Right ventricle myocardium inferior (tissue), 1 donor: ENCODE measurements at regions not wholly inside any gene's neighbourhood (a gene's known extent, or its start where the extent isn't known, plus 50 kb on each side); places are given as distances from the start of the nearest gene placed in this dataset.

Experiments used
- ATAC-seq: fragments of 200-7000 bp; cut with Tn5 transposase; one replicate; pipeline ENCODE4 v1.9.1; 2020; ENCODE audit warnings: mild to moderate bottlenecking, moderate library complexity
- DNase-seq: peaks from one replicate; pipeline ENCODE4 v3.0.0; 2021; ENCODE audit errors: missing footprints
- intact Hi-C: fragments of 100-400 bp; cut with DNase I; formaldehyde crosslinking; loops from one replicate; pipeline ENCODE4 v1.11.0; 2022
- donor health status: DM: no; HTN: yes; CAD: no; lungs with severe emphysema.

DNA sequence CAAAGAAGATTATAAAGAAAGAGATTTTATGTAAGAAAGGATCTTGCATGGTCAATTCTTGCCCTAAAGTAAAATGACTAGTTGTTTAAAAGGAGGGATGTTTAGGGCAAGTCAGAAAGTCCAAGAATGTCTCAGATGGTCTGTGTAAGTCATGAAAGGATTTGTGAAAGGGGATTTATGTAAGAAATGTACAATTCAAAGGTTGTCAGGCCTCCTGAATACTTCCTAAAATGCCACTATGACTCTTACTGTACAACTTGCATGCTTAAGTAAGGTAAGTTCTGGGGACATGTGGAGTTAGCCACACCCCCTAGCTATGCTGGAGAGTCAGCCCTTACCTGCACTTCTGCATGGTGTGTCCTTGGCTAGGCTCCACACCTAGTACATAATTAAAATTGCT, 328.9 kb upstream of the TGFBR2 start:
- DNase-seq = no peak
- no peak for ATAC-seq
- intact Hi-C loops = no loop called here

- no peak for ATAC-seq
- intact Hi-C loops = no loop called here
- DNase-seq = no peak
Observed at GRCh38 chr3:30281526-30281925, 324.9 kb upstream of the TGFBR2 start.

DNA sequence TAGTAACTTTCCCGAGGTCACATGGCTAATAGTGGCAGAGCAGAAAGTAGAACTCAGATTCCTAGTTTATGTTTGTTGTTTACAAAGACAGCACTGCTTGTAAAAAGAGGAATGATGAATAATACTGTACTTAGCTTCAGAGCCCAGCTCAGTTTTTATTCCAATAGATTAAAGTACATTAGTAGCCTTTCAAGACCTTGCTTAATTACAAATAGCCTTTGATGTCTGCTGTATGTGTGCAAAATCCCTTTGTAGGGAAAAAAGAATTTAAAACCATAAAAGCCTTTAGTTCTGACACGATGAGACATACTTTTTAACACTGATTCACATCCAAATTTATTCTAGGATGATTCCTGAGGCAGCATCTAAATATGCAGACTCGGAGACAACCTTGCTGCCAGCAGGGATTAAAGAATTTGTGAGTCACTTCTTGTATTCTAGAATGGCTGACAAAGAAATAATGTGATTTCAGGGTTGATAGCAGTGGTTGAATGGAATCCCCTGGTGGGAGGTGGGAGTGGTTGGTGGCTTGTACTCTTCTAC, 324.2 kb upstream of the TGFBR2 start:
- ATAC-seq (no peak), DNase-seq (no peak)
- intact Hi-C loops = no loop called here

DNA sequence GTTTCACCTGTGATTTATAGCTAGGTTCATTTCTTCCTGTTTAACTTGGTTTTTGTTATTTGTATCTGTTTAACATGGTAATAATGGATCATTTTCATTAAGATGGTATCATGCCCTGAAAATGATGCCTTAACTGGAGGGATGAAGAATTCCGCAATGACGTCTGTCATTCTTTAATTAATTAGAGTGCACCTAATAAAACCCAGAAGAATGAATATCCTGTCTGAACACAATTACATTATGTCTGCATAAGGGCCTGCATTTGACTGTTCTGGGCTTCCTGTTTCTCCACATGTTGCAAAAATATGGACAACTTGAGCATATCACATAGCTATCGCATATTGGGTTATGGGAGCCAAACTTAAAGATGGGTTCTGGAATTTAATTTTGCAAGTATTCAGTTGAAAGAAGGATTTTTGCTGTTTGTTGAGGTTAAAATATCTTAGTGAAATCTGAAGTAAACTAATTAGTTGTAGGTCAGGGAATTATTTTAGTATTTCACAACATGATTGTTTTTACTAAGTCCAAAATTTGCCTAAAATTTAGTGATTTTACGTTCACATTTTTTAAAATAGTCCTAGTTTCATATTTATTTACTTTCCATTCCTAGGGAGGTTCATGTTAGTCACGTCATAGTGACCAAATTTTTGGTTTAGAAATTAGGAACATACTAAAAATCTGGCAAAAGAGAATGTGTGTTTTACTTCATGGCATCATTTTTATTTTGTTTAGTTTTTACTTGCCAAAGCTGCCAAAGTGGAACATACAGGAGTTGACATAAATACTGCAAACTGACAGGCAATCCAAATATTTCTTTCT, 321.0 kb upstream of the TGFBR2 start:
- ATAC-seq = peak; percentile 43
- intact Hi-C loops = loop anchor here (2.0 to 5.0 kb wide), 3 partner anchors 53 to 402 kb away; no protein-coding TSS in a partner anchor
- no peak for DNase-seq

- DNase-seq = peak; percentile 70
- peak; percentile 95 for ATAC-seq
- intact Hi-C loops = loop anchor here (2.0 to 5.0 kb wide), 3 partner anchors 54 to 401 kb away; no protein-coding TSS in a partner anchor
Observed at GRCh38 chr3:30286007-30286669, 320.3 kb upstream of the TGFBR2 start.

DNA sequence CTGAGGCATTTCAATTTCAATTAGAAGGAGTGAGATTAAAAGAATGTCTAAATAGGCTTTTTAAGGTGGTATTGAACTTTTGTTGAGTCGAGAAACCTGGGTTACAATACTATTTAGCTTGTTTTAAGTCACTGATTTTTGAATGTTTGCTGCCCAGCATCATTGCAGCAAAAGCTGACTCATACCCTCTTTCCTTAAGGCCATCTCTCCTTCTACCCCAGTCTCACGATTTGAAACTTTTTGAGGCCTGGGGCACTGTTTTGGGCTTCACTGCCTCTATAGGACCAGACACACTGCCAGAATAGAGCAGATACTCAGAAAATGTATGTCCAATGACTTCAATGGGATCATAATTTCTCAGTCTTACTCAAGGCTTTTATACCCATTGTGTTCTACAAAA, 319.6 kb upstream of the TGFBR2 start:
- no peak for DNase-seq
- ATAC-seq = no peak
- intact Hi-C loops = loop anchor here (2.0 to 5.0 kb wide), 3 partner anchors 55 to 400 kb away; no protein-coding TSS in a partner anchor

GRCh38 chr3:30288830-30289229, 317.6 kb upstream of the TGFBR2 start:
- no peak for ATAC-seq
- intact Hi-C loops = loop anchor here (5.0 kb wide), 2 partner anchors 57 to 398 kb away; no protein-coding TSS in a partner anchor
- DNase-seq = no peak

DNA sequence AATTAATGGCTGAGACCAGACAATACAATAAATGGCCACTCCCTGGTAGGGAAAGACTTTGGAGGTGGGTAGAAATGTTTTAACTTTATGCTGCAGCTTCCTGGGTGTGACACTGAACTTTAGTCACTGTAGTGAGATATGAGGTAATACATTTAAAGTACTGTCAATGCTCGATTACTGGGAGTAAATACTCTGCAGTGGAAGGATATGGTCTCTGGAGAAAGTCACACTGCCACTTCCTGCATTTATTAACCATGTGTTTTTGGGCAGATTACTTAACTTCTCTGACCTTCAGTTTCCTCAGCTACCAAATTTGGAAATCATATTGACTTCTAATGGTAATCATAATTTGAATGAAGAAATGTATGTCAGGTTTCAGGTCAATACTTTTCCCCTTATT, 317.1 kb upstream of the TGFBR2 start:
- no peak for ATAC-seq

GRCh38 chr3:30289766-30290165, 316.6 kb upstream of the TGFBR2 start:
- ATAC-seq (no peak), DNase-seq (no peak)
- intact Hi-C loops = loop anchor here (5.0 kb wide), 2 partner anchors 57 to 398 kb away; no protein-coding TSS in a partner anchor

More for the DNA sequence above, 317.1 kb upstream of the TGFBR2 start:
- intact Hi-C loops = loop anchor here (5.0 kb wide), 2 partner anchors 57 to 398 kb away; no protein-coding TSS in a partner anchor
- DNase-seq = no peak

DNA sequence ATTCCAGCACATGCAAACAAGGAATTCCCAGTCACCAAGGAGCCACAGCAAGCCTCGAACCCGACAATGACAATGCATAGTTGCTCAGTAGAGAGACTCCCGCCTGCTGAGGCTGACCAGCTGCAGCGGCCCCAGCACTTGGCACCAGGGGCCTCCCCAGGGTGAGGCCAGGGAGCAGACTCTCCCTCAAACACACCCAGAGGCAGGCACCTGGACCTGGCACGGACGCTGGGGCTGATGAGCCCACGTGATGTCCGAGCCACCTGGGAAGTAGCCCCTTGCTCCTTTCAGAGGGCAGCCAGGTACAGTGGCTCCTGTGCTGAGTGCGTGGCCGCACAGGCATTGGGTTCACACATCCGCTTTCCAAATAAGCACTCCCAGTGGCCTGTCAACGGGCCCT, 315.9 kb upstream of the TGFBR2 start:
- no peak for DNase-seq
- intact Hi-C loops = no loop called here
- no peak for ATAC-seq

- DNase-seq = no peak
Observed at GRCh38 chr3:30292192-30292893, 314.1 kb upstream of the TGFBR2 start.

GRCh38 chr3:30293621-30294240, 312.7 kb upstream of the TGFBR2 start:
- intact Hi-C loops = no loop called here
- ATAC-seq (no peak), DNase-seq (no peak)

More at GRCh38 chr3:30292192-30292893, 314.1 kb upstream of the TGFBR2 start:
- ATAC-seq = no peak
- intact Hi-C loops = no loop called here

- ATAC-seq = peak; percentile 83
- DNase-seq = no peak
- intact Hi-C loops = no loop called here
Observed at GRCh38 chr3:30294241-30294667, 312.1 kb upstream of the TGFBR2 start.

DNA sequence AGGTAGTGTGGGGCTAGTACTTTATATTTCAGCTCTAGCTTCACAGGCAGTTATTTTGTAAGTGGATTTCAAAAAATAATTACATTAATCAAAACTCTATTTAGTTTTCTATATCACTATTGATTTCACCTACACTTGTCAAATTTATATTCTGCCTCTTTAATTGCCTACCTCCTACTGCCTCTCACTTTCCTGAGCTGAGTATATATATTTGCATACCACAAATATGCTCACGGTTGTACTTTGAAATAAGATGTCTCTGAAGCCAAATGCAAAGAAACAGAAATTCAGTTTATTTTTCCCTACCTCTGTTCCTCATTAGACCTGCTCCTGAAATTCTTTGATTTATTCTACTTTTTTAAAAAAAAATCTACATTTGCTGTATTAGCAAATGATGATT, 309.3 kb upstream of the TGFBR2 start:
- intact Hi-C loops = no loop called here
- no peak for DNase-seq
- ATAC-seq = no peak

DNA sequence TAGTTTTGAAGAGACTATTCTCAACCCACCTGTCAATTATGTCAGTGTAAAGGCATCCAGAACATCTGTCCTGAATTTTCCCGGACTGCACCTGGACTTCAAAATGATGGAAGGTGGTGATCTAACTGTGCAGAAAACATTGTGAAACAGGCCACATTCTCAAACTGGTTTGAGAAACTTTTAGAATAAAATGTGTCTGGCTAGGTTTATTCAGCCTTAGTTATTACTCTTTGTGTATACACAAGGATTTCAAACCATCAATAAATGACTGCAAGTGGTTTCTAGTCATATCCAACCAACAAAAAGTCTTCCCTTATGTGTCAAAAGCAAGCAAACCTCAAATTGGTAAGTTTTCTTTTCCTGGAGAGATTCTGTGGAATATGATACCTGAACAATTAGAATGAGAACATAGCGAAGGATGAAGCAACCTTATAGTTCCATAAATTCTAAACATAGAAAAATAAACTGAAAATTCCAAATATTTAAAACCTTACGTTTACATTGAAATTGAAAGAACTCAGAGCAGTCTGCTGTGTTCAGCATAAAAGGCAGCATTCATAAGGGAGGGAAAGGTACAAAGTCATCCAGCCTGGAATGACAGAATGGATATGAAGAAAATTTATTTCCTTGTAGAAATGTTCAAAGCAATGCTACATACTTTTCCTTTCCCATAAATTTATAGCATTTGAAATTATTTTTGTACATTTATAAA, 306.6 kb upstream of the TGFBR2 start:
- DNase-seq (no peak), ATAC-seq (no peak)
- intact Hi-C loops = no loop called here

DNA sequence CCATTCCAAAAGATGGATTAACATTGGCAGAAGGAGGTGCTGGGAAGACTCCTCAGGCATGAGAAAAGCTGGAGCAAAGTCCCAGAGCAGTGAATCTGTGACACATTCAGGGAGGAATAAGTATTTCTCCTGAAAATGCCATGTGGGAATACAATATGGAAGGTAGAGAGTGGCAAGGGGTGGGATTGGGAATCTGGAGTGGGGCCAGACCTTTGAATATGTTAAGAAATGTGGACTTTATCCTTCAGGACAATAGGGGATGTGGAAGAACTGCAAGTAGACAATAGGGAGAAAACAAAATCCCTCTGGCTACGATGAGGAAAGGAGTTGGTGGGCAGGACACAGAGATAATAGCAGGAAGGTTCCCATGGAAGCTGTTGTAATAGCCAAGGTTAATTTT, 305.6 kb upstream of the TGFBR2 start:
- DNase-seq (no peak), ATAC-seq (no peak)
- intact Hi-C loops = no loop called here

DNA sequence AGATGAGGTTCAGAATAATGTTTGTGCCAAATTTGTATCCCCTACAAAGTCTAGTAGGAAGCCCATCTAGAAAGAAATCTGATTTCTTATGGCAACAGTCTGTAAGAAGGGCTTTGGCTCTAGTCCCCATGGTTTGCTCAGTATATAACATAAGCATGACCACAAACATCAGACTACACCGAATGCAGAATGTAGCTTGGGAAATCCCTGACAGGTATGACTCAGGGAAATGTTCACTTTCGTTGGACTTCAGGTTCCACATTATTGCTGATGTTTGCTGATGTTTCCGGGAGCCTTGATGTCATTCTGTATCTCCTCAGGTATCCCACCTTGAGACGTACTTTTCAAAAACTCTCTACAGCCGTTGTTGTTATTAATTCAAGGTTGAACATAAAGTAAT, 304.4 kb upstream of the TGFBR2 start:
- intact Hi-C loops = no loop called here
- ATAC-seq = no peak
- no peak for DNase-seq

GRCh38 chr3:30303770-30304169, 302.6 kb upstream of the TGFBR2 start:
- DNase-seq = no peak
- ATAC-seq = no peak
- intact Hi-C loops = no loop called here
